HG03439 (cell line): ENCODE measurements at regions not wholly inside any gene's neighbourhood (a gene's known extent, or its start where the extent isn't known, plus 50 kb on each side); places are given as distances from the start of the nearest gene placed in this dataset.
A peak's percentile ranks its signal among the peaks of the same experiment; 100 is the strongest.

ENCODE experiments used
- ATAC-seq: cut with Tn5 transposase; IDR thresholded peaks from one replicate; pipeline ENCODE4 v1.9.1; 2021; ENCODE audit warnings: mild to moderate bottlenecking, moderate library complexity; ENCODE audit not compliant: unreplicated experiment

DNA sequence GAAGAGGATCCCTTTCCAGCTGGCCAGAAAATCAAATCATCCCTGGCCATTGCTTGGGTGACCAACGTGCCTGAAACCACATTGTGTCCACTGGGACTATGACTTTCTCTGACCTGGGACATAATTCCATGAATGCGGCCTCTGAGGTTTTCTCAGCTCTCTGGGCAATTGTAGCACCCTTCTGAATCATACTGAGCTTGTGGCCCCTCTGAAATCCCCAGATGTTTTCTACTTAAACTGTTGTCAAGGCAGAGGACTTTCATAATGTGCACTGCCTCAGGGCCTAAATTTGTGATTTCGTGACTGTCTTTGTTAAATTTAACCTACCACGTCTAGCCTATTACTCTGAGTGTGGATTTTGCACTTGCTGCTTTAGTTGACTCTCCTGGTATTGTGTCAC lies 321.1 kb upstream of the PLET1 start:
- ATAC-seq, result no peak

DNA sequence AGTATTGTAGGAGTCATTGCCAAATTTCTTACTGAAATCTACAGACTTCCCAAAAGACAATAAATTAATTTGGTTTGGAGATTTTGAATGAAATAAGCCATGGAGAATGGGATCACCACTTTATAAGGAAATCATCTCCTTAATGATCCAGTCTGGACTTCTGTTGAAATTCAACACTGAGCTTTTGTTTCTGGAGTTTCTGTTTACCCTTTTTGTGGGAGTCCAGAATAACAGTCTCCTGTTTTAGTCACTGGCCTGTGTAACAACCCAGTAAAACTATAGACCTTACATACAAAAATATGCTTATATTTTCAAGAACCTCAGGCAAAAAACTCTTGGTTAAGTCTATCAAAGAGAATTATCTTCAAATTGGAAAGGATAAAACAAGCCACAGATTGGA lies 321.7 kb upstream of the PLET1 start:
- no peak for ATAC-seq

DNA sequence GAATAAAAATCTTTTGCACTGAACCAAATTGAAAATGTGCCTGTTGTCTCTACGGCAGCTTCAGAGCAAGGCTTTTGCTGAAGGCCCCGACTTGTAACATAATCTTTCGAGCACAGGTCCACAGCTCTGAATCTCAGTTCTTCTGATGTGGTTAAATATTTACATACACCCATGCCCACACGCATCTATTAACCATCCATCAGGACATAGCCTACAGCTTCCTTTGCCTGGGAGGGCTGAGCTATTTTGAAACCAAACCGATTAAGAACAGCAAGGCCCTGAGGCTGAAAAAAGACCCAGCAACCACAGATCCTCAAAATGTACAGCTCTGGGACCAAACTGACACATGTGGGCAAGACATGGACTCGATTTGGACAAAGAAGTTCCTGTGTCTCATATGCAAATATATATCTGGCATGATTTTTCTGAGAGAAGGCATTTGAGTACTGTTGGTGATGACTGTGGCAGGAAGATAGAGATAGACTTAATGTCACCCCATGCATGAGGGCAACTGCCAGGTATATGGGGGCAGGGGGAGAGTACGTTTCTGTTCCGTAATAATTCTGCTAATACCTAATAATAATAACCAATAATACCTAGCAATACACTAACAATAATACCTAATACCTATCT lies 322.7 kb upstream of the PLET1 start:
- peak; percentile 87 for ATAC-seq

DNA sequence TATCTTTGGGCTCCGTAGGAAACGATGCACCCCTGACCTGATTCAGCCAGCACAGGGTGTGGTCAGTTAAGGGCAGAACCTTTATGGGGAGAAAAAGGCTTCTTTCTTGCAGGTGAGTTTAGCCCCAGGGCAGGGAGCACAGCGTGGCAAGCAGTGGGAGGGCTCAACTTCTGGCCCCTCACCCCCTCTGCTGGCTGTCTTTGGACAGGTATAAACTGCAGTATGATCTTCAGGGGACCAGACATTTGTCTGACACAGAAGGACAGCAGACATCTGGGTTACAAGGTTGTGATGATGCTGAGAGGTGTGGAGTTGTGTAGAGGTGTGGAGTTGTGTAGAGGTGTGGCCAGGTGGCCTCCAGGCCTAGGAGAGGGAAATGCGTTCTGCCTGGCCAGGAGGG lies 324.0 kb upstream of the PLET1 start:
- ATAC-seq, result no peak

DNA sequence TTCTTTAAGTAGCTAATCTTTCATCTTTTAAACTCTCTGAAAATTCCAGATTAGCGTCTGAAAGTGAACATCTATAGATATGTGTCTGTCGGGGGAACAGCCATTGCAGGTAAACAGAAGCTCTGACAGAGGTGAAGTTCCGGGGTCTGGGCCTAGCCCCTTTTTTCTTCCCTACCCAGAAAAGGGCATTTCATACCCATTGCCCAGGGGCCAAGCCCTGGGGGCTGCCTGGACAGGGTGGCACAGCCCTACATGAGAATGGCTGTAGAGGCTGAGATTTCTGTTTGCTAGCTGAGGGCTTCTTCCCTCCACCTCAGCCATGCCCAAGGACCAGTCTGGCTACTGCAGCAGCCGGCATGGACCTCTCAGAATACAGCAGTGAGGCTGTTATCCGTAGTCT lies 327.0 kb upstream of the PLET1 start:
- ATAC-seq, result no peak

DNA sequence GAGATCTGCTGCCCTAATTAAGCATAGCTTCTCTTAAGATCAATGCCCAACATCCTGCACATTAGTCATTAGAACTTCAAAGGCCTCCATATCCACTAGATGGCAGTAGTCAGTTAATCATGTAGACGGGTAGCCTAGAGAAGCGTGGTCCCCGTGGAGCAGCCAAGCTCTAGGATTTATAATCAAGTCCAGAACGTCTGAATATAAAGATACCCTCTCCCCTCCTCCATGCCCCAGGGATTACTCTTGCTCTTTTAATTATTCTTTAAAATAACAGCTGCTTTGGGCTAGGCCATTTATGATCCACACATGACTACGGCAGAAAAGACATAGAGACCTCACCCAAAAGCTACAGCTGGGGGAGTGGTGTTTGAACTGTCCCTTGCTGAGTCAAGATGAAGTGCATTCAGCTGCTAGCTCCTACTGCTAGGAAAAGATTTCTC lies 327.6 kb upstream of the PLET1 start:
- ATAC-seq, result no peak

DNA sequence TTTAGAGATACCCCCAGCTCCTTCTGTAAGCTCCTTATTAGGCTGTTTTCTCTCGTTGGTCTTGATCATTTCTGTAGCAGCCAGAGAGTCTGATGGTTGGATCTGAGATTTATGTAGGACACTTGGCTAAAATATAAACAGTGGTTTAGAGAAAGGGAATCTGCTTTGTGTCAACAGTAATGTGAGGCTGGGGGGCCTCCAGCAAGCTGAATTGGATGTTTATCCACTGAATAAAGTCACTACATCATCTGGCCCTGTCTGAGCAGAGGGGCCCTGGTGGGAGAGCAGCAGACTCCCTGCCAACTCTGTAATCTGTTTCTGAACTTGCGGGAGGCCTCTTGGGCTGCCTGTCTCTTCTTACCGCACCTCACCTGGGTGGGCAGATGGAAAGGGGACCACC lies 328.5 kb upstream of the PLET1 start:
- no peak for ATAC-seq

DNA sequence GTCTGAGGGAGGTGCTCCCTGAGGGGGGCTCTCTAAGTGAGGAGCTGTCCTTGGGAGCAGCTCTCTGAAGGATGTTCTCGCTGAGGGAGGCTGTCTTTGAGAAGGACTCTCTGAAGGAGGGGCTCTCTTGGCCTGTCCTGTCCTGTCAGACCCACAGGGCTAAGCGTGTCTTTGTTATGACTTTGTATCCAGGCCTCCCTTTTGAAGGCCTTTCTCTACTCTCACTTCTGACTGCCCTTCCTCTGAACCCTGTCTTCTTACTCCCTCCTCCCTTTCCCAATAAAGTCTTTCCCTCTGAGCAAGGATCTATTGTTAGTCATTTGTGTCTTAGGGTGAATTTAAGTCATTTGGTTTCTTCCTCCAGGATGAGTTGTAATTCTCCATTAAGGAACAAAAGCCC lies 330.1 kb upstream of the PLET1 start:
- no peak for ATAC-seq

DNA sequence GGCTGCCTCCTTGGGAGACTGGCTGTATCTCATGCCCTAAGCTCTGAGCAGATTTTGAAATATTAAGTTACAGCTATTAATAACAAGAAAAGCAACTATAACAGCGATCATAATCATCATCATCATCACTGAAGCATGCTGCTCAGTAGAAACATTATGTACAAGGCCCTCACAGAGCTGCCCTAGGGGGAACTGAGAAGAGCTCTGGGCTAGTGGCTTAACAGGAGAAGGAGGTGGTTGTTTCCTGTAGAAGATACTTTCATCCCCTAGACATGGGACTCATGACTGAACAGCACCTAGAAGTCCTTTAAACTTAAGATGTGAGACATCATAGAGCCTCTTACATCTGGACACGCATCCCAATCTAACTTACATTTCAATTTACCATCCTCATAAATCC lies 332.8 kb upstream of the PLET1 start:
- no peak for ATAC-seq

DNA sequence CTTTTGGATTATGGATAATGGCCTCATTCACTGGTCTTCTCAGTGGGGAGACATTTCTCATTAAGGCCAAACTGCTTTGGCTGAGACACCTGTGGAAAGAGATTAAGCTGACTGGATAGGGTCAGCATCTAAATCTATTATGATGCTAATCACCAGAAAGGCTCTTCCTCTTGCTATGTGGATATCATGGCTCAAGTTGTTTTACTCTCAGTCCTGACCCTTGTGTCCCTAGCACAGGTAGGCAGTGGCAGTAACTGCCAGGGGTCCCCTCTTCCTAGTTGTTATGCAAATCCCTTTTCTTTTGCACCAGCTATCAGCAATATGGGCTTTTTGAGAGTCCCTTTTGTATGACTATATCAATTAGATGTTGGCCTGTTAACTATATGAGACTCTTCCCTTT lies 335.7 kb upstream of the PLET1 start:
- ATAC-seq, result no peak

DNA sequence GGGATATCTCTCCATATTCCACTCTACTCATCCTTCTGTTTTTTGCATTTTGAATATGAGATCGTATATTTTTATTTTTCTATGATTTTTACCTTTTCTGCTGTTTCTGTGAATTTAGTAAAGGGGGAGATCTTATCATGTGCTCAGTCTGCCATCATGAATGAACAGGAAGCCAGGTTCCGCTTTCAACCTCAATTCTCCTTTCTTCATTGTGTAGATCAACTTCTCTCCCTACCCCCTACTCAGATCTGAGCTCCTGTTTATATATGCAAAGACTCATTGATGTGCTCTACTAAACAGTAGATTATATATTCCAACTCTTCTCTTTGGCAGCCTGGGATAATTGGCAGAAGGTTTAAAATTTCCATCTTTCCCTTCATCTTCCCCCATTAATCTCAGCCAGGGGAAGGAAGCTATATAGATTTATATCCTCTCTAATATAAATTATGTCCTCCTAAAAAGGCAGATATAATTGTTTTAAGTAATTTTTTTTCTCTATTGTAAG lies 336.7 kb upstream of the PLET1 start:
- no peak for ATAC-seq

DNA sequence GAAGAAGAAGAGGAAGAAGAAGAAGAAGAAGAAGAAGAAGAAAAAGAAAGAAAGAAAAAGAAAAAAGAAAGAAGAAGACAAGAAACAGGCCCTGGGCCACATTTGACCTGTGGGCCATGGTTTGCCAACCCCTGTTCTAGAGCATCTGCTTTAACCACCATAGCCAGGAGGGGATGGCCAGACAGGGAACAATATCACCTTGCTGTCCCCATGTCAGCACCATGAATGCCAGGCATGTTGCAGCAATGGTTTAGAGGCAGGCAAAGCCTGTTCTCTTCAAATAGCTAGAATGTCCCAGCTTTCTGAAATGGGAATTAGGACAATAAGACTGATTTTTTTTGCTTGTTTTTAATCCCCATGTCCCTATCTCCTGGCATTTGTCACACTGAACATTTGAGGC lies 338.6 kb upstream of the PLET1 start:
- no peak for ATAC-seq

DNA sequence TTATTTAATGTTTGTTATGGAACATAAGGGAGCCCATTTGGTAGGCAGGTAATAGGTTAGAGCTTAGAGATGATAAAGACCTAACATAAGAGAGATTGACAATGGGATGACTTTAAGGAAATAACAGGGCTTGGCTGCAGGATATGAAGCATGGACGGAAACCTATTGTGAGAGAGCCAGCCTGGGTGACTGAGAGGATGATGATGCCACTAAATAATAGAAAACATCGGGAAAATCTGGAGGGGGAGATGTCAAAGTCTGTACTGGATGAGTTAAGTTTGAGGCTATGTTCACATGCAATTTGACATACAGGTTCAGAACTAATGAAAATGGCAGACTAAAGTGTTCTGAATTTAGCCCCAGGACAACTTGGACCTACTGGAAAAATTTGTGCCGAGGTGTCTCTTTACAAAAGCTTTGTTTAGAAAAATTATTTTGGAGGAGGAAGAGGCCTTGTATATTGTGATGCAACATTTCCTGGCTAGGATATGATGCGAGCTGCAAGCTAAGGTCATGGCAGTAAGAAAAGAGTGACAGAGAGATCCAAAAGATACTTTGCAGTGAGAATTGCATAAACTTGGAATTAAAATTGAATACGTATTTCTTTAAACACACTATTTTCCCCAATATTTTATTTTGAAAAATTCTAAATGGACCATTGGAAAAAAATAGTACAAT lies 339.3 kb upstream of the PLET1 start:
- no peak for ATAC-seq

DNA sequence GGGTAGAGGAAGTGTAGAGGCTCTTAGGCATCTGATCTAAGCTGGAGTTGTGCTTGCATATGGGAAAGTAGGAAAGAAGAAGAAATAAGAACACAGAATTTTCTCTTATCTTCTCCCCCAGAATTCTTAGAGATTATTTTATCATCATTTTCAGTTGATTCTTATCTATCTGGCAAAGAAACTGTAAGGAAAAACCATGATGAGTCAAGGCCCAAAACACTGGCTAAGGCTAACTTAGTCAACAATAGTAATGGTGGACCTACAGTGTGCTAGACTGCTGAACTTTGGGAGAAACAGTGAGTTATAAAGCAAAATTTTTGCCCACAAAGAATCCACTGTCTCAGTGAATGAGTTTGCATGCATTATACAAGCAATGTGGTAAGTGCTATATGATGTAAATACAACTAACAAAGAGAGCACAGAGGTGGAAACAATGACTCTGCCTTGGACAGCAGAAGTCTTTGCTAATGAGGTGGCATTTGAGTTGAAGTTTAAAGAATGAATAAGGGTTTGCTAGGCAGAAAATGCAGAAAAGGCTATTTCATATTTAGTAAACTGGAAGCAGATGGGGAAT lies 344.5 kb upstream of the PLET1 start:
- no peak for ATAC-seq

DNA sequence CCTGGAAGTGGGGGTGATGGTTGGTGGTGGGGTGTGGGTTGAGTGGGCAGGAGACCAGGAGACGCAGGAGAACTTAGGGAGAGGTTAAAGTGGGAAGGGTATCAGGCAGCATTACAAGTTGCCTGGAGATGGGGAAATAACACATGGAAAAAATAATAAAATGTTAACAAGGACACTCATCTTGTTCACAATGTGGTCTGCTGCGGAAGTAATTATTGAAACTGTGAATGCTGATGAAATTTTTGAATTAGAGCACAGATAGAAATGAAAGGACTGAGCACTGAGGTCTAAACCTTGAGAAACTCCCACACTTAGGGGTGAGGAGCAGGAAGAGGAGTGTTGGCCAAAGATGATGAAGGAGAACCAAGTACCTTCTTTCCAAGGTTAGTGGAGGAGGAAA lies 346.0 kb upstream of the PLET1 start:
- no peak for ATAC-seq

DNA sequence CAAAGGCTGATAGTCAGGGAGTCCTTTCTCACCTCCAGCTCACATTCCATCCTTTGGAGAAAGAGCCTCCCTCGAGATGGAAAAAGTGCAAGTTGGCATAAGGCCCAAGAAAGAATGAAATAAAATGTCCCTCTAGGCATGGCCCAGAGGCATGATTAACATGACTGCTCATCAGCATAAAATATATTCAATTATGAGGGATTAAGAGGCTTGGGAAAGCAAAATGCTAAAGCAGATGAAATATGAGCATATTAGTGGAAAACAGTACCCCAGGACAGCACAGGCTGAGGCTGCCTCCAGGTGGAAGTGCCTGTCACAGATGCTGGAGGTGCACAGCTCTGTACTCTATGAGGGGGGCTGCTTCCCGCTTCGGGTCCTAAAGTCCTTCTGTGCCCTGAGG lies 347.8 kb upstream of the PLET1 start:
- no peak for ATAC-seq

DNA sequence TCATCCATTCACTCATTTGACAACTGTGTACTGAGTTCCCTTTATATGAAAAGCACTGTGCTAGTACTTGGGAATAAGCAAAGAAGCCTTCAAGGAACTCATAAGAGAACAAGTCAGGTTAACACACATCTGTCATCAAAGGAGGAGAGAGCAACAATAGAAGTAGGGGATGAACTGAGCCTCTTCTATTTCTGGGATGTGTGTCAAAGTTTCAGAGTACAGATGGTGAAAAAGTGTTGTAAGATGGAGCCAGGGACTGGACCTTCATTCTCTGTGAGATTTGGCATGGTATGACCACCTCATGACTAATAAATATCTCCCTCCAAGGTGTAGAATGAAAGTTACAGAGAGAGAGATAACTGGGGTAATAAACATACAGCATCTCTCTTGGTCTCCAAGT lies 349.8 kb upstream of the PLET1 start:
- no peak for ATAC-seq

DNA sequence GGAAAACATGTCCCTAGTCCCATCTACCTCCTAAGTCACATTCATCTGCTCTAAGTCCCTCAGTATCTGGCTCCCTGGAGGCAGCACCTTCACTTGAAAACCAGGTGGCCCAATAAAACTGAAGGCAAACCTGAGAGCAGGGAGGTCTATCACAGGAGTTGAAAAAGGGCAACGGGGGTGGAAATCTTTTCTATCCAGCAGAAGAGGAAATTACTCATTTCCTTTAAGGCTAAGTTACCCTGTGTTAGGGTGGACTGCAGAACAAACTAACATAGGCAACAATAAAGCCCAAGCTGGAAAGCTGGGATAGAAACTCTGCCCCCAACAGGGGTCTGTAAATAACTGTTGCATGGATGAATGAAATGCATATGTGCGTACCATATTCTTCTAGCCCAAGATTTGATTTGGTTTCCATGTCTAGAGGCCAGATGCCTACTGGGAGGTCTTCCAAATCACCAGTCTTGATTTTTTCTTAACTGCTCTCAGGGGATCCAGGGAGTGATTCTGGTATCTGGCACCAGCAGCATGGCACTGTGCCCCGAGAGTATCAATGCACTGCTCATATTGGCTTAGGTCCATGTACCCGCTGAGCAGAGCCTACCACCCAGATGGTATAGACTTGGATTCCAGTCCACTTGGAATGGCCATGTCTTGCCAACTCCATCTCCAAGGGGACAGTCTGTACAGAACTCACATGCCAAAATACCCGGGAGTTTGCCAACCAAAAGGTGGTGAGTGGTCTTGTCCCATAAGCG lies 350.0 kb upstream of the NCAM1 start:
- ATAC-seq, result no peak

DNA sequence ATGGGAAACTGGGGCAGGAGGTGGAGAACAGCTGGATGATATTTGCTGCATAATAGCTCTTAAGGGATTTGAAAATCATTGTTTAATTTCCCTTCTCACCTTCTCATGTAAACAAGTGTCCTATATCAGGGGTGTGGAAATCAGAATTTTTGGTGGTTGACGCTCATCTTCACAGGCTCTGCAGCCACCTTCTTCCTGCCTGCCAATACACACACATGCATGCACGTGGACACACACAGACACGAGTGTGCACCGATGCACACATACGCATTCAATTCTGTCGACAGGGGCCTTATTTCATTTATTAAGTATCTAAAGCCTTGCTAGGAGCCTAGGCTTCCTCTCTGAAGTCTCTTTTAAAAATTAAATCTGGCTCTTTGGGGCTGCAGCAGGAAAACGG lies 349.4 kb upstream of the NCAM1 start:
- ATAC-seq, result no peak

DNA sequence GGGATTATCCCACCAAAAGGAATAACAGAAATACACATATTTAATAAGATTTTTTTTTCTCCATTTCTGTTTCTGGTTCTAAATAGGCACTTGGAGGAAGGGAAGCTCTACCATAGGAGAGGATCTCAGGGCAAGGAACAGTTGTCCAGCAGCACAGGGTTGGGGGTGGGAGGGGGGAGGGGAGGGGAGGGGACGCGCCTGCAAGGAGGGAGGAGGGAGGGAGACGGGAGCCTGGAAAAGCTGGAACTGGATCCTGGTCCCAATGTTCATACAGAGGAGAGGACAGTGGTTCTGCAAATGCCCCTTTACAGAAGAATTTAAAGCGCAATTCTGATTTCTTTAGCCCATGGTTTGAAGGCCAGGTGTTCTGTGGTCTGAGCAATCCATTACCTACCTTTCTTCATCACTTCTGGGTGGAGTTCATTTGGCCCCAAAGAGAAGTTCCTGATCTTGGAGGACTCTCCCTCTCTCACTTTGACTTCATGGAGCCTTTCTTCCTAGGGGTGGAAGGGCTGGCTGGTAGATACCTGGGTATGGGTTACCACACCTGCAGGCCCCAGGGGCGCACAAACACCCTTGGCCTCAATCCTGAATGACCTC lies 348.9 kb upstream of the NCAM1 start:
- ATAC-seq, result no peak
